DMS153 treated with DMSO at 0.1 percent for 48 hours (cell line): ENCODE measurements at regions not wholly inside any gene's neighbourhood (a gene's known extent, or its start where the extent isn't known, plus 50 kb on each side); places are given as distances from the start of the nearest gene placed in this dataset.

Source experiments
- DNase-seq: peaks from one replicate; lab custom pipeline; 2025; ENCODE audit not compliant: unreplicated experiment; lab: John Stamatoyannopoulos, UW

DNA sequence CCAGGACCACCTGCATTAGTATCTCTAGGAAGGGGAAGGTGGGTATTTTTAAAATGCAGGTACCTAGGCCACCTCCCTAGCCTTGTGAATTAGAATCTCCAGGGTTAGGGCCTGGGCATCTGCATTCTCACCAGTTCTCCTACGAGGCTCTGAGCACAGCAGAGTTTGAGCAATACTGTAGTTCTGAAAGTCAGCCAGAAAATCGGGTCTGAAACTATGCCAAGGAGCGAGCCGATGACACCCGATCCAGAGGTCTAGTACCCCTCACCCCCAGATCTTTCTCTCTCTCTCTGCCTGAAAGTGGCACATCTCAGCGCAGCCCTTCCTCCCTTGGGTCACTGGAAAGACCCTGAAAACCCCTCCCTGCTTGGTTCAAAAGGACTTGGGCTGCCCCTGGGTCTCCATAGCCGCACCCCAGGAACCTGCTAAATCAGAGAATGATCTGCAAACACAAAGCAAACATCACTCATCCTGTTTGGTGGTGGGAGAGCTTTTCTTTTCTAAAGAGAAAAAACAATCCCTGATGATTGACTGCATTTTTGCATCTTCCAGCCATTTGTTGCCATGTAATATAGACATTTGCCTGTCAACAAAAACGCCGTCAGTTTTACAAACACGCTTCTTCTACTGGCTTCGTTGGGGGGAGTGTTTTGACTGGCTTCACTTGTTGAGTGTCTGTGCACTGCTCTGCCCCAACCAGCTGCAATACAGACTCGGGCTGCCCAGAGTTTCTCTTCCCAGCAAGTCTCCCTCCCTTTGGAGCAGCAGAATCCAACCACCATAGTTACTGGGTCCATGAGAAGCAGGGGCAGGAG, 229.9 kb downstream of the MN1 start:
- no peak for DNase-seq

DNA sequence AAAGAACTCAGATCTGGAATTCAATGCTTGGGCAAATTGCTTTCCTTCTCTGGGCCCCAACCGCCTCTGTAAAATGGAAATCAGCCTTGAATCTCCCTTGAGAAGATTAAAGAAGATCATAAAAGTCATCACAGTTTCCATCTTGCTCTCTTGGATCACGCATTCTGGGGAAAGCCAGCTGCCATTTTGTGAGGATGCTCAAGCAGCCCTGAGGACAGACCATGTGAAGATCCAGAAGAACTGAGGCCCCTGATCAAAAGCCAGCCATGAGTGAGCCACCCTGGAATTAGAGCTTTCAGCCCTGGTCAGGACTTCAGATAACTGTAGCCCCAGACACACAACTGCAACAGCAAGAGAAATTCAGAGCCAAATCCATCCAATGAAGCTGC, 229.3 kb downstream of the MN1 start:
- DNase-seq: no peak

GRCh38 chr22:27573280-27574001, 228.1 kb downstream of the MN1 start:
- no peak for DNase-seq

GRCh38 chr22:27574002-27574366, 227.6 kb downstream of the MN1 start:
- no peak for DNase-seq

- DNase-seq: no peak
Observed at GRCh38 chr22:27574651-27575050, 226.9 kb downstream of the MN1 start.

GRCh38 chr22:27575348-27575747, 226.2 kb downstream of the MN1 start:
- DNase-seq: no peak

- no peak for DNase-seq
Observed at GRCh38 chr22:27576413-27576812, 225.1 kb downstream of the MN1 start.

DNA sequence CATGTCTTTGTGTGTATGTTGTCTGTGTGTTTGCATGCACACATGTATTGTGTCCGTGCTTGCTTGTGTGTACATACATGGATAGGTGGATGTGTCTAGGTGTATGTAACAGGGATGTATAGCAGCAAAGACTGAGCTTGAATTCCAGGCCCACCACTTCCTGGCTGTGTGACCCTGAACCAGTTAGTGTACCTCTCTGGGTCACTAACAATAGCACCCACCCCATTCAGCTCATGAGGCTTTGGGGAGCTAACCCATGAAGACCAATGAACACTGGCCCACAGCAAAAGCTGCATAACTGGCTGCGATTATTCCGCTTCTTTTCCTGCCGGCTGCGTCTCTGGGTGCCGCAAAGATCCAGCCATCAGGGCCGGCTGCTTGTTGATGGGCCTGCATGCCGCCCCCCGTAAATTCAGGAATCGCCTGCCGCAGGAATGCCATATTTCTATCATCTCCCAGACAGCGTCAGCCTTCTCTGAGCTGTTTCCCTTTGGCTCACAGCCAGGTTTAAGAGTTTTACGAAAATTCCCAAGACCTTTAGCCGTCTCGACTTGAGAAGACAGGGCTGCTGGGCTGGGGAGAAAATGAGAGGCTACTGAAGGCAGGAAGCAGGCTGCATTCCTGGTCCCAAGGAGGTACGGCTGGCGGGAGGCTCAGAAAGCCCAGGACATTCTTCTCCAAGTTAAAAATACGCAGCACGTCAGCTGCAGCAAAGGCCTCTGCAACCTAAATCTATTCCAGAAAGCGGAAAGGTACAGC, 224.6 kb downstream of the MN1 start:
- no peak for DNase-seq

DNA sequence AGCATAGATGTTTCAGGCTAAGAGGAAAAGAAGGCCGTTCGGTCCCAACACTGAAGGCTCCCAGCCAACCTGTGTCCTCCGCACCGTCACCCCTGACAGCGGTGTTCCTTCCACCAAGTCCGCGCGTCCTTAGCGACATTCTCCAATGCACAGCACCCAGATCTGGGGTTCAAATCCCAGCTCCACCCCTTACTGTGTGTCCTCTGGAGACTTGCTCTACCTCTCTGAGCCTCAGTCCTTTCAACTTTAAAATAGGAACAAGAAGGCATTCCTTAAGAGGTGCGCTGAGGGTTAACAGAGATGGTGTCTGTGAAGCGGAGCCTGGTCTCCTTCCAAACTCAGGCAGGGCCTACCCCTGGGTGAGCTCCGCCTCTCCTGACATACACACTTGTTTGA, 224.0 kb downstream of the MN1 start:
- DNase-seq: no peak

DNA sequence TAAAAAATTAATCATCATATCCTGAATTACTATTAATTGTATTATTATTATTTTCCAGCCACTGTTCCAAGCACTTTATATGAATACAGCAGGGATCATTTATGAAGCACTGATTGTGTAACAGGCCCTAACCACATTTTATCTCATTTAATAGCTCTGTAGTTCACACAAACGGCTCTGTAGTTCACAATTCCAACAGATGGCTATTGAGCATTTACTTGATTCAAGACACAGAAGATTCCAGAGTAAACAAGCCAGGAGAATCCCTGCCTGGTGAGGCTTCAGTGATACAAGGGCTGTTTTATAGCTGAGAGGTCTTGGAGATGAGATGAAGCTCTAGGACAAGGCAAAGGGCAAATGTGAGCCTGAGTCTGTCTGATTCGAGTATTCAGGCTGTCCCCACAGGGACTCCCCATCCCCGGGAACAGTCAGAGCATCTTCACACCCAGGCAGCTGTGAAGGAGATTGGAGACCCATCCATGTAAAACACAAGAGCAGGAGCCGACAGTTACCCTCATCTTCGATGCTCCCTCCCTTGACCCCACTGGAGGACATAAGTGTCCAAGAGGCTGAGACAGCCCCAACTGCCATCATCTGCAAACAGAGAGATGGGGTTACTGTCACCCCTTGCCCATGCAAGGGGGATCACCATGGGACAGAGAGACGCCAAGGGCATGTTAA, 222.5 kb downstream of the MN1 start:
- DNase-seq: no peak

GRCh38 chr22:27580311-27580897, 221.2 kb downstream of the MN1 start:
- no peak for DNase-seq

DNA sequence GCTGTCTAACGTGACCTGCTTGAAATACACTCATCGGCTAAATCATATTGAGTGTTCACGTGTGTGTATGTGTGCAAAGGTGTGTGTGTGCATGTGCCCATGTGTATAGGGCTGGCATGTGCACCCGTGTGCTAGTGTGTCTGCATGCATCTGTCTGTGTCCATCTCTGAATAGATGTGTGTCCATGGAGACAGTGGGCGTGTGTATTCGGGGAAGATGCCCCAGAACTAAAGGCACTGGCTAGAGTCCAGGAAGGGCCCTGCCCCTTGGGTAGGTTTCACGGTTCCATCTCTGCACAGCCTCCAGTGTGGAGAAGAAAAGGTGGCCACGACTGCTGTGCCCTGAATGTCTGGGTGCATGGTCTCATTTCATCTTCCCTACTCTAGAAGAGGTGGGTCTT, 220.3 kb downstream of the MN1 start:
- DNase-seq: no peak

DNA sequence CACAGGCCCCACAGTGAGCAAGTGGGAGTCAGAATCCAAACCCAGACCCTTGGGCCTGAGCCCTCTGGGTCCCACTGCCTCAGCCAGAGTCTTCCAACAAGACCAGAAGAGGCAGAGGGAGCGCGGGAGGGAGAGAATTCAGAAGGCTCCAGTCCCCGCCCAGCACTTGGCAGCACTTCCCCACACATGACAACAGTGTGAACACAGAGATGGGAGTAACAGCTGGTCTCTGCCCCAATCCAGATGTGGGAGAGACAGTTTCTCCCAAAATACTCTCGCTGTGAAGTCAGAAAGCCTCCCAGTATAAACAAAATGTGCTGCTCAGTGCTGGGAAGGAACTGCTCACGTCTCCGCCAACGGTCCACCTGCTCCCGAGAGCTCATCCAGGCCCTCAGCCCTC, 219.9 kb downstream of the MN1 start:
- DNase-seq: no peak

- DNase-seq: no peak
Observed at GRCh38 chr22:27583856-27584255, 217.7 kb downstream of the MN1 start.

DNA sequence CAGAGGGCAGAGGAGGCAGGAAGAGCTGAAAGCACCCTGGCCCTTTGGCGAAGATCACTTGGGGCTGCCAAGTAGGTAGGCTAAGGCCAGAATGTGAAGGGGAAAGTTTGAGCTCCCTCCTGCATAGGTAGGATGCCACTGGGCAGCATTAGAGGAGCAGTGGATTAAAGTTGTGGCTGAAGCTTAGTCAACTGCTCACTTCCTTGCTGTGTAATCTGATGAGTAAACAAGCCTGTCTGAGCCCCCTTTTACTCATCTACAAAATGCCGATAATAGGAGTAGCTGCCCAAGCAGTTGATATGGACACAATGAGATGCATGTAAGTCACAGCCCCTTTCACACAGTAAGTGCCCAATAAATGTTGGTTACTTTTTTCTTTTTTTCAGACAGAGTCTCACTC, 216.4 kb downstream of the MN1 start:
- no peak for DNase-seq

- DNase-seq: peak; percentile 33
Observed at GRCh38 chr22:27588268-27588667, 213.3 kb downstream of the MN1 start.

DNA sequence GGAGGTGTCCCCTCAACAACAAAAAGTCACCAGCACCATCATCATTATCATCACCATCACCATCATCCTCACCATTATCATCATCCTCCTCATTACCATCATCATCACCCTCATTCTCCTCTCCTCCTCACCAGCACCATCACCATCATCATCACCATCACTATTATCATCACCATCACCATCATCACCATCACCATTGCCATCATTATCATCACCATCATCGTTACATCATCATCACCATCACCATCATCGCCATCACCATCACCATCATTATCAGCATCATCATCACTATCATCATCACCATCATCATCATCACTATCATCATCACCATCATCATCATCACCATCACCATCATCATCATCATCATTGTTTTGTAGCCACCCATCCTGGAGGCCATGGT, 212.6 kb downstream of the MN1 start:
- DNase-seq: no peak

- no peak for DNase-seq
Observed at GRCh38 chr22:27591060-27591459, 210.5 kb downstream of the MN1 start.

- DNase-seq: no peak
Observed at GRCh38 chr22:27593378-27593777, 208.2 kb downstream of the MN1 start.

GRCh38 chr22:27594020-27594419, 207.5 kb downstream of the MN1 start:
- DNase-seq: no peak
